Nephron (organoid): ENCODE measurements at regions not wholly inside any gene's neighbourhood (a gene's known extent, or its start where the extent isn't known, plus 50 kb on each side); places are given as distances from the start of the nearest gene placed in this dataset.

Experiments used
- H3K27ac Mint-ChIP-seq, 3 experiments: 2 replicates each; pipeline ENCODE4 v1.8.0; 2020; ENCODE audit warnings: mixed read lengths in 3 of 3, mild to moderate bottlenecking in 2 of 3, moderate library complexity in 1 of 3
- H3K27me3 Mint-ChIP-seq: 2 replicates; pipeline ENCODE4 v1.8.0; 2021; ENCODE audit warnings: low read depth, mild to moderate bottlenecking, moderate library complexity, mixed read lengths
- H3K36me3 Mint-ChIP-seq: 2 replicates; pipeline ENCODE4 v1.8.0; 2020; ENCODE audit warnings: low read depth, mixed read lengths
- H3K4me1 Mint-ChIP-seq: 2 replicates; pipeline ENCODE4 v1.8.0; 2020; ENCODE audit warnings: mixed read lengths
- H3K4me3 Mint-ChIP-seq, 3 experiments: 2 replicates each; pipeline ENCODE4 v1.8.0; 2020; ENCODE audit warnings: mild to moderate bottlenecking in 3 of 3, mixed read lengths in 3 of 3, moderate library complexity in 2 of 3
- H3K9me3 Mint-ChIP-seq: 2 replicates; pipeline ENCODE4 v1.8.0; 2020; ENCODE audit warnings: mixed read lengths
- CTCF ChIP-seq, 3 experiments: fragments of 200-600 bp; sonication (generic); IDR thresholded peaks; one replicate each; pipeline ENCODE4 v1.5.0; 2021; ENCODE audit warnings: antibody characterized with exemption in 3 of 3; ENCODE audit not compliant: unreplicated experiment in 3 of 3

DNA sequence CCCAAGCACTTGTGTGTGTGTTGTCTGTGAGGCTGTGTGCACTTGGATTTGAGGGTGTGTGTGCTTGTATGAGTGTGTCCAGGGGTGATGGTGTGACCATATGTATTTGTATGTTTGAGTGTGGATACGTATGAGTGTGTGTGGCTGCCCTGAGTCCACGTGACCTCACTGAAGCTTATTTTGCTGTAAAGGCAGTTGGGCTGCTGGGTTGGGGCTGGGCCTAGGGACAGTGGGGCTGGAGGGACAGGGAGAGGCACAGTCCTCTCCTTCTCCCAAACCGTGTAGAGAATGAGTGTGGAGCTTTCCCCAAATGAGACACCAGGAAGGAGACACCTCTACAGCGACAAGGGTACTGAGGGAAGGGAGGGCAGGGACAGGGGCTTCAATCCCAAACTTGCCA is 163.4 kb upstream of the TLE3 start:
- H3K27me3 Mint-ChIP-seq: peaks cover 54% of the 10 kb centered on the region
- TF ChIP-seq CTCF (IDR thresholded peaks at IDR 0.05; ENCODE audit: unreplicated experiment in 3 of 3): no peak
- H3K9me3 Mint-ChIP-seq: no peaks in the 10 kb centered on the region
- H3K4me1 Mint-ChIP-seq: peaks cover 43% of the 10 kb centered on the region
- no peaks in the 10 kb centered on the region for H3K36me3 Mint-ChIP-seq
- H3K27ac Mint-ChIP-seq: peak overlapping the region in 1 of 3 experiments; percentile 50
- H3K4me3 Mint-ChIP-seq: no peak overlapping the region

DNA sequence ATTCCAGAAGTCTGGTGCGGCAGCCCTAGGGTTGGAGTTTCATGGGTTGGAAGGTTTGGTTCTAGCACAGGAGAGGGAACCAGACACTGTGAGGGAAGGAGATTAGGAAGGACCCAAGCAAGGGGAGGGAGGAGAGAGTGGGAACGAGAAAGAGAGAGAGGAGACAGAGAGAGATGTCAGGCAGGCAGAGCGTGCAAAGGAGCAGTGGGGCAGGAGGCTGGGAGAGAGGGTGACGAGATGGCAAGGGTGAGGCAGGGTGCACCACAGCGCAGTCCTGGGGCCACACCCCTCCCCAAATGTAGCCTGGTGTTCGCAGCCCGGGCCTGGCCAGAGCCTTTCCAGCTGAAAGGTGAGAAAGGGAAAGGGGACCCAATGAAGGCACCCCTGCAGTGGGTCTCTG is 162.9 kb upstream of the TLE3 start:
- peaks cover 38% of the 10 kb centered on the region for H3K4me1 Mint-ChIP-seq
- no peaks in the 10 kb centered on the region for H3K36me3 Mint-ChIP-seq
- TF ChIP-seq CTCF (IDR thresholded peaks at IDR 0.05; ENCODE audit: unreplicated experiment in 3 of 3): no peak
- H3K27me3 Mint-ChIP-seq: peaks cover 55% of the 10 kb centered on the region
- no peaks in the 10 kb centered on the region for H3K9me3 Mint-ChIP-seq
- no peak overlapping the region for H3K4me3 Mint-ChIP-seq
- peak overlapping the region in 1 of 3 experiments; percentile 16 for H3K27ac Mint-ChIP-seq

GRCh38 chr15:70259640-70260508 is 162.2 kb upstream of the TLE3 start:
- no peak for TF ChIP-seq CTCF (IDR thresholded peaks at IDR 0.05; ENCODE audit: unreplicated experiment in 3 of 3)
- peak overlapping the region in 2 of 3 experiments; percentile 34 to 37 for H3K27ac Mint-ChIP-seq
- peaks cover 54% of the 10 kb centered on the region for H3K27me3 Mint-ChIP-seq
- no peaks in the 10 kb centered on the region for H3K36me3 Mint-ChIP-seq
- H3K4me1 Mint-ChIP-seq: peaks cover 37% of the 10 kb centered on the region
- H3K4me3 Mint-ChIP-seq: no peak overlapping the region
- no peaks in the 10 kb centered on the region for H3K9me3 Mint-ChIP-seq

- H3K27ac Mint-ChIP-seq: peak overlapping the region; percentile 34 to 62 (median 37)
- no peak overlapping the region for H3K4me3 Mint-ChIP-seq
- TF ChIP-seq CTCF (IDR thresholded peaks at IDR 0.05; ENCODE audit: unreplicated experiment in 3 of 3): no peak
- peaks cover 37% of the 10 kb centered on the region for H3K4me1 Mint-ChIP-seq
- no peaks in the 10 kb centered on the region for H3K36me3 Mint-ChIP-seq
- peaks cover 62% of the 10 kb centered on the region for H3K27me3 Mint-ChIP-seq
- no peaks in the 10 kb centered on the region for H3K9me3 Mint-ChIP-seq
Measured at GRCh38 chr15:70259028-70259424, 161.3 kb upstream of the TLE3 start.

GRCh38 chr15:70258369-70259027 is 160.8 kb upstream of the TLE3 start:
- no peak overlapping the region for H3K4me3 Mint-ChIP-seq

More at GRCh38 chr15:70258369-70259027, 160.8 kb upstream of the TLE3 start:
- H3K36me3 Mint-ChIP-seq: no peaks in the 10 kb centered on the region
- peak overlapping the region; percentile 34 to 62 (median 37) for H3K27ac Mint-ChIP-seq
- no peaks in the 10 kb centered on the region for H3K9me3 Mint-ChIP-seq
- peaks cover 36% of the 10 kb centered on the region for H3K4me1 Mint-ChIP-seq
- H3K27me3 Mint-ChIP-seq: peaks cover 67% of the 10 kb centered on the region
- no peak for TF ChIP-seq CTCF (IDR thresholded peaks at IDR 0.05; ENCODE audit: unreplicated experiment in 3 of 3)
